ENCODE measurements at regions not wholly inside any gene's neighbourhood (a gene's known extent, or its start where the extent isn't known, plus 50 kb on each side); places are given as distances from the start of the nearest gene placed in this dataset.
A peak's percentile ranks its signal among the peaks of the same experiment; 100 is the strongest.

GRCh38 chr5:6832994-6833393, 119.8 kb downstream of the TENT4A start:
- peak; percentile 24 for DNase-seq (ENCODE audit: low spot score)

- no peak for DNase-seq (ENCODE audit: low spot score)
Observed at GRCh38 chr5:6833406-6833805, 120.2 kb downstream of the TENT4A start.

GRCh38 chr5:6837095-6837494, 123.9 kb downstream of the TENT4A start:
- DNase-seq (ENCODE audit: low spot score): no peak

- peak; percentile 19 for DNase-seq (ENCODE audit: low spot score)
Observed at GRCh38 chr5:6837519-6838110, 124.4 kb downstream of the TENT4A start.

- DNase-seq (ENCODE audit: low spot score): no peak
Observed at GRCh38 chr5:6838736-6839135, 125.5 kb downstream of the TENT4A start.

- DNase-seq (ENCODE audit: low spot score): no peak
Observed at GRCh38 chr5:6840136-6840793, 127.0 kb downstream of the TENT4A start.

- DNase-seq (ENCODE audit: low spot score): no peak
Observed at GRCh38 chr5:6843335-6843734, 130.1 kb downstream of the TENT4A start.

- DNase-seq (ENCODE audit: low spot score): no peak
Observed at GRCh38 chr5:6843821-6844220, 130.6 kb downstream of the TENT4A start.

- no peak for DNase-seq (ENCODE audit: low spot score)
Observed at GRCh38 chr5:6845856-6846255, 132.6 kb downstream of the TENT4A start.

- DNase-seq (ENCODE audit: low spot score): no peak
Observed at GRCh38 chr5:6847870-6848269, 134.6 kb downstream of the TENT4A start.

- DNase-seq (ENCODE audit: low spot score): no peak
Observed at GRCh38 chr5:6849316-6850105, 136.3 kb downstream of the TENT4A start.

- no peak for DNase-seq (ENCODE audit: low spot score)
Observed at GRCh38 chr5:6850106-6850432, 136.8 kb downstream of the TENT4A start.

GRCh38 chr5:6856653-6857052, 143.4 kb downstream of the TENT4A start:
- DNase-seq (ENCODE audit: low spot score): no peak

- no peak for DNase-seq (ENCODE audit: low spot score)
Observed at GRCh38 chr5:6858419-6858818, 145.2 kb downstream of the TENT4A start.

GRCh38 chr5:6859023-6859422, 145.8 kb downstream of the TENT4A start:
- no peak for DNase-seq (ENCODE audit: low spot score)

GRCh38 chr5:6859951-6860638, 146.9 kb downstream of the TENT4A start:
- DNase-seq (ENCODE audit: low spot score): no peak

- no peak for DNase-seq (ENCODE audit: low spot score)
Observed at GRCh38 chr5:6861036-6861435, 147.8 kb downstream of the TENT4A start.

GRCh38 chr5:6861667-6862066, 148.4 kb downstream of the TENT4A start:
- DNase-seq (ENCODE audit: low spot score): no peak

- DNase-seq (ENCODE audit: low spot score): no peak
Observed at GRCh38 chr5:6862306-6862705, 149.1 kb downstream of the TENT4A start.

GRCh38 chr5:6867712-6868111, 154.5 kb downstream of the TENT4A start:
- no peak for DNase-seq (ENCODE audit: low spot score)

- no peak for DNase-seq (ENCODE audit: low spot score)
Observed at GRCh38 chr5:6868171-6868570, 154.9 kb downstream of the TENT4A start.

GRCh38 chr5:6868575-6869215, 155.5 kb downstream of the TENT4A start:
- no peak for DNase-seq (ENCODE audit: low spot score)

All from hepatic stellate cell (primary cell).